GM23248 (cell line): ENCODE measurements at regions not wholly inside any gene's neighbourhood (a gene's known extent, or its start where the extent isn't known, plus 50 kb on each side); places are given as distances from the start of the nearest gene placed in this dataset.

Experiments
- EZH2 ChIP-seq: fragments of 200-600 bp; sonication (generic); IDR thresholded peaks from 2 replicates; pipeline ENCODE4 v1.6.1; 2018; ENCODE audit warnings: antibody characterized with exemption, mild to moderate bottlenecking; ENCODE audit not compliant: insufficient read depth, poor library complexity, severe bottlenecking
- EZH2phosphoT487 ChIP-seq: fragments of 200-600 bp; sonication (generic); IDR thresholded peaks from 2 replicates; pipeline ENCODE4 v1.6.1; 2018; ENCODE audit warnings: antibody characterized with exemption, moderate library complexity, mild to moderate bottlenecking, low read depth; ENCODE audit not compliant: insufficient read depth

DNA sequence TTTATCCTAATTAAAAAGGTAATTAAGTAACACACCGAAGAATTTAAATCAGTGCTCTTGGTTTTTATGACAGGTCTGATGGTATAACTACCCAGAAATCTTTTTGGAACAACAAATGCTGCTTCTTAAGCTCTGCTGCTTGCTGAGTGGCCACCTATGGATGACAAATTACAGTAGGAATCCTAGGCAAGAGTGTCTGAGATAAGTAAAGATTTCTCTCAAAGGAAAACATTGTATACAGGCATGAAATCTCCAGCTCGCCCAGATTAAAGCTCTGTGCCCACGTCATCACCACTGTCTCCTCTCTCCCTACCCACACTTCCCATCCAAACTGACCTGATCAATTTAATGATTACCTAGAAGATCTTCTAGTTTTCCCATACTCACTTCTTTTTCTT lies 1083.0 kb upstream of the MAP3K7 start:
- TF ChIP-seq EZH2 (no peak), EZH2phosphoT487 (no peak)
